Stimulated activated CD4-positive, alpha-beta T cell treated with anti-CD3 and anti-CD28 coated beads, Interleukin-15, amount 100 ng/mL, for 24 hours (primary cell): ENCODE measurements at regions not wholly inside any gene's neighbourhood (a gene's known extent, or its start where the extent isn't known, plus 50 kb on each side); places are given as distances from the start of the nearest gene placed in this dataset.

Source experiments
- DNase-seq: peaks from one replicate; pipeline ENCODE4 v3.0.0-alpha.2; 2020

GRCh38 chr10:43863859-43864591 is 215.3 kb upstream of the ZNF32 start:
- DNase-seq = no peak

DNA sequence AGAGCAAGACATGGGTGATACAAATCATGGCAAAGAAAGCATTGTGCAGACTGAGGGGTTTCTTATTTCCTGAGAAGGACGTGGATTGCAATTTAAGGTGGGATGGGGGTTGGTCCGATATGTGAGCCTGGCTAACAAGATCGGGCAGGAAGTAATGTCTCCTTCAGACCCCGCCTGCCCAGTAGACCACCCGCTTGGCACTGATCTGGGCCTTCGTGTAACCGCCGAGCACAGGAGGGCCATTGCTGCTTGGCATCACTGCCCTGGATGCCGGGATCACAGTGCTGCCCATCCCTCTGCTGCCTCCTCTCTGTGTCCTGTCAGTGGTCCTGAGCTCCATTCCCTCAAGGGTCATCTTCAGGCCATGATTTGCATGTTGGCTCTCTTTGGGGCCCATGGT is 214.6 kb upstream of the ZNF32 start:
- no peak for DNase-seq

GRCh38 chr10:43862756-43863155 is 214.1 kb upstream of the ZNF32 start:
- no peak for DNase-seq

DNA sequence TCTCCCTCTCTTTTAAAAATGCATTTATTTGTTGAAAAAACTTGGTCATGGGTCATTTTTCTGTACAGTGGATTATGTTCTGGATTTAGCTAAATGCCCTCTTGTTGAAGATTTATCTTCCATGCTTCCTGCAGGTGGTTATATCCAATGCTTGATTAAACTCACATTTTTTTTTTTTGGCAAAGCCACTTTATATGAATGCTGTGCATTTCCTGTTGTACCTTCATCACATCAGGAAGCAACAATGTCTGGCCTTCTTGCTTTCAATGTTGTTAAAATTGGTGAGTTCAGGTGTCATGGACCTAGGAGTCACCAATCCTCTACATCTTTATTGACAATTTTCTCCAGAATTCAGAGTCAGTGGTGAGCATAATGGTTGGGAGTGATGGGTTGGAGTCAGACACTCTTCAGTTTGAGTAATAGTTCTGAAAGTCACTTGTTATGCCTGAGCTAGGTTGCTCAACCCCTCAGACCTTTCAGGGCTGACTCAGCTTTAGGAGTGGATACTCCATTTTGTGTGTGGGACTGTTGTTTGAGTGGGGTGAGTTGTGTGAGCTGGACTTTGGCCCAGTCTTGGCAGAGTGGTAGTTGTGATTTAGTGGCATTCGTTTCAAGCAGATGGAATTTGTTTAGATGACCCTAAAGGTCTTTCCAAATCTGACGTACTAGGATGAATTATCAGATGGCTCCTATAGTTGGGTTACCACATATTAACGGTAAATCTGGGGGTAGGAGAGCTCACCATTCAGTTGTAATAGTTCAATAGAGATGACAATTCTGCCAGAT is 213.5 kb upstream of the ZNF32 start:
- DNase-seq = no peak

DNA sequence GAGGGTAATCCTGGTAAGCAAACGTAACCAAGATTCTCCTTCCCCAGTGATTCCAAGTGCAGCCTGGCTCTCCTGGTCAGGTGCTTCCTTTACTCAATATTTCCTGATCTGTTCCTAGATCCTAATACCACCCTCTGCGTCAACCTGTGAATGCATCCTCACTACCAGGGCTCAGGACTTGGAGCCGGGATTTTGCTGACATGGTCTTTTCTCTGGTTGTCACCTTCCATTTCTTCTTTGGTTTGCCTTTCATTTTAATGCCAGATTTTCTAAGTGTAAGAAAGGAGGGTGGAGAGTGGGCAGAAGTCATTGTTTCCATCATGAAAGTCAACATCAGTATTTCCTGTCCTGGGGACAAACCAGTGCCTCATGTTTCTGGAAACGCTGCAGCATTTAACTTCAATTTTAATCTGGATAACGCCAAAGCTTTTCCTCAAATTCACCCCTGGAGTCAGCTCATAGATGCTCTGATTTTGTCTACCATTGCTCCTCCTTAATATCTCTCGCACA is 210.4 kb upstream of the ZNF32 start:
- no peak for DNase-seq

GRCh38 chr10:43857931-43858315 is 209.2 kb upstream of the ZNF32 start:
- DNase-seq = no peak

DNA sequence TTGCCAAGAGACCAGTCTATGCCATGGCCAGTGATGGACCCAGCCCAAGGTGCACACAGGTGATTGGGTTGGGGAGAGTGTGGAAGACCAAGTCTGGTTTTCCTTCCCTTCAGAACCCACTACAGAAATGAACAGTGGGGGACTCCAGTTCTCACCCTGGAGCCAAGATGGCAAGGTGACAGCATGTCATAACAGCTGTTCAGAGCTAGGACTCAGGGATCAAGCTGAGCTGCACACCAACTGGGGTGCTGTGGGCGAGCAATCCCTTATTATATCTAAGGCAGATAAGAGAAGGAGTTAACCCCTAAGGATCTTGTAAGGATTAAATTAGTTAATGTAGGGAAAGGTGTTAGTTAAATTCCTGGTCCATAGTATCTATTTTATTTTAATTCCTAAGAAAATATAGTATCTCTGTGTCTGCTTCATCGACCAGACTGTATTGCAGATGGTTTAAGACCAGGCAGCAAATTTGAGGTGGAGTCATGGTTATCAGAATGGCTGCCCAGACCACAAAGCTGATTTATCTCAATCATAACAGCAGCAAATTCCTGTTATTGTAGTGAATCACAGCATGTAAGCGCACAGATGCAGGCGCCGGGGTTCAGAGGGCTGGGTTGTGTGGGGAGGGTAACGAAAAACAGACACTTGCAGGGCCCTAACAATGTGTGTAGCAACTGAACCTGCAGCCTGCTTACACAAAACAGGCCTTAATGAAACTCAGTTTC is 208.7 kb upstream of the ZNF32 start:
- no peak for DNase-seq

GRCh38 chr10:43856299-43856698 is 207.6 kb upstream of the ZNF32 start:
- DNase-seq = no peak

- DNase-seq = no peak
Measured at GRCh38 chr10:43855667-43856210, 207.1 kb upstream of the ZNF32 start.

DNA sequence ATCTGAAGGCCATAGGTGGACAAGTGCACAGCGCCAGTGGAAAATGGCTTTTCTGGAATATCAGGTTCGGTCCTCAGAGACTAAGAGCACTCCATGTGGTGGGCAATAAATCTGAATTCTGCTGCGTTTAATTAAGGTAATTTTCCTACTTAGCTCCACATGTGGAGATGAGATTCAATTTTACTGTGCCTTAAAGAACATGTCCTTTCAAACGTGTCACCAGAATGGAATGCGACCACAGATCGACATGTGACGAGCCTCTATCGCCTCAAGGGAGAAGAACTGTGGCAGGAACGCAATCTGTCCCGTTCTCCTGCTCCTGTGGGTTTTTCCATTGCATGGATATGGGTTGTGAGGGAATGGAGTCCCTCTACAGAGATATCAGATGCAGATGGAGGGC is 205.3 kb upstream of the ZNF32 start:
- DNase-seq = no peak

DNA sequence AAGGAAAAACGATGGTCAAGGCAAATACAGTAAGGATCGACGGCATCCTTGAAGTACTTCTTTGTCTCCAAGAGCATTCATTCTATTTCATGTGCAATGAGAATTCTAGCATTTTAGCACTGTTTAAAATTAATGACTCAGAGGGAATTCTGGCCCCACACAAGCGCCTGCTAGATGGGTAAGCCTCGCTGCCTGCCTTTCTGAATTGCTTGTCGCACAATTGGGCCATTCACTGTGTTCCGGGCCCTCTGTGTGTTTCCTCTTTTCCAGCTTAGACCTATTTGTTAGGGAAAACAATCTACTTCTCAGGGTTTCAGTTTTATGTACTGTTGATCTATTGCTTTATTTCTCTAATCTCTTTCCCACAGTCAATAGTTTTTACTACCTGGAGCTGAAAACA is 204.7 kb upstream of the ZNF32 start:
- no peak for DNase-seq

GRCh38 chr10:43852644-43853214 is 204.0 kb upstream of the ZNF32 start:
- no peak for DNase-seq

GRCh38 chr10:43852149-43852548 is 203.5 kb upstream of the ZNF32 start:
- DNase-seq = no peak

DNA sequence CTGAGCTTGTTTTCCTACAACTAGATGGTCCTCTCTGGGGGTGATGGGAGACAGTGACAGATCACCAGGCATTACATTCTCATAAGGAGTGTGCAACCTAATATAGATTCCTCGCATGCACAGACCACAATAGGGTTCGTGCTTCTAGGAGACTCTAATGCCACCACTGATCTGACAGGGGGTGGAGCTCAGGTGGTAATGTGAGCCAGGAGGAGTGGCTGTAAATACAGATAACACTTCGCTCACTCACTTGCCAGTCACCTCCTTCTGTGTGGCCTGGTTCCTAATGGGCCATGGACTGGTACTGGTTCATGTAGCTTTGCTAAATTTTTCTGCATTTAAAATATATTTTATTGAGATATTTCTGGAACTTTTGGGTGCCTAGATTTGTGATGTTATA is 202.3 kb upstream of the ZNF32 start:
- no peak for DNase-seq

DNA sequence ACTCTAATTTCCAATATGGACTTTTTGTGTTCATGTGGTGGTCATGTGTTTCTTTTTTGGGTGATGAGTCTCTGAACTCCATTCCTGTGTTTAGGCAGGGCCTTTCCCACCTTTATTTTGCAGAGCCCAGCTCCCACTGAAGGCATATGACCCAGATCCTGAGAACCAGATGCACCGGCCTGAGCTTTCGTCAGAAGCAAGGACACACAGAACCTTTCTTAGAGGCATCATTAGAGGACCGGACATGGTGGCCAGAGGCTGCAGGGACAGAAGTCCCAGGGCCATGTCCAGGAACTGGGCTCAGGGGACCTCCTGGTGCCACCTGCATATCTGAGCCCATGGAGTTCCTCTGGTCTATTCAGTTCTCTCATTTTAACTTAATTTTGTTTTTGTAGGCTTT is 200.9 kb upstream of the ZNF32 start:
- no peak for DNase-seq

- DNase-seq = no peak
Measured at GRCh38 chr10:43846968-43847367, 198.3 kb upstream of the ZNF32 start.

GRCh38 chr10:43846187-43846680 is 197.6 kb upstream of the ZNF32 start:
- DNase-seq = peak; percentile 65

DNA sequence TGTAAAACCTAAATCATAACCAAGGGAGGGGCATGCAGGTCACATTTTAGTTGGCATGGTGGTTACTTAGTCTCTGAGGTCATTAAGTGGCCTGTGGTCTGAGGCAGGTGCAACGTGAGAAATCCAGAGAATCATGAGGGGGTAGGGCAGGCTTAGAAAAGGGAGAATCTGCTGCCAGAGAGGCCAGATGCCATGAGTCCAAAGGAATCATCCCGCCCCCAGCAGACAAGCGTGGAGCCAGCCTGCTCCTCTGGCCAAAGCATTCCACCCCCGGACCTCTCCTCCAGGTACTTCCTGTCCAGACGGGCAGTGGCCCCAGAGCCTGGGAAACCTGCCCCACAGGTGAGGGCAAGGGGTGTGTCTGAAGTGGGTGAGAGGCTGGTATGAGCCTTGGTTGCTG is 196.4 kb upstream of the ZNF32 start:
- DNase-seq = no peak

GRCh38 chr10:43844221-43844620 is 195.5 kb upstream of the ZNF32 start:
- no peak for DNase-seq

DNA sequence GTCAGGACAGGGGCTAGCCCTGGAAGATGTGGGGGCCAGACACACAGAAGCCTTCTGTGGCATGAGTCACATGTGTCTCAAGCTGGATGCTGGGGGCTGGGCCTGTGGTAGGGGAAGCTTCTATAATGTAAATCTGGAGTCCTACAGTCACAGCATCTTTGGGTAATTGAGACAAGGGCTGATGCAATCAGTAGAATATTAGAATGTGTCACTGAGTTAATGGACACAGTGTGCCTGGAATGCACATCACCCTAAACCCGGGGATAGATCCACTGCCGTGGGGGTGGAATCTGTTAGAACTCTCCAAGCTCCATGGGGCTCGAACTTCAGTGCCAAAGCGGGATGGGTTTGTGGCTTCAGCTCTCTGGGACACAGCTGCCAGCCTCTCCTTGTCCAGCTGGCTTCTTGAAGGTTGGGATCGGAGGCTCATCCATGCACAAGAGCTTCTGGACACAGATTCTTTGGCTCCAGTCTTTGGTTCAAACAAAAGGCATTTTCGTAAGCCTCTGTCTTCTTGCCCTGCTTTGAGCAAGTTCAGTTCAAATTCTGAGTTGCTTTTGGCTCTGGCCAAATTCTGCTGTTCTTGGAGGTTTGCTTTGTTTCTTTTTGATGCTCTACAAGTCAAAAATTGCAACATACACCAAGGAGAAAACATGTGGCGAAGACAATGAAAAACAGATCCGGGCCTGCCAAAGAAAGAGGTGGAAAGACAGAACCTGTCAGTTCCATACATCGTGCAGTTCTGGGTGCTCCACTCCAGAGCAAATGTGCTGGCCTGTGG is 194.8 kb upstream of the ZNF32 start:
- DNase-seq = no peak

DNA sequence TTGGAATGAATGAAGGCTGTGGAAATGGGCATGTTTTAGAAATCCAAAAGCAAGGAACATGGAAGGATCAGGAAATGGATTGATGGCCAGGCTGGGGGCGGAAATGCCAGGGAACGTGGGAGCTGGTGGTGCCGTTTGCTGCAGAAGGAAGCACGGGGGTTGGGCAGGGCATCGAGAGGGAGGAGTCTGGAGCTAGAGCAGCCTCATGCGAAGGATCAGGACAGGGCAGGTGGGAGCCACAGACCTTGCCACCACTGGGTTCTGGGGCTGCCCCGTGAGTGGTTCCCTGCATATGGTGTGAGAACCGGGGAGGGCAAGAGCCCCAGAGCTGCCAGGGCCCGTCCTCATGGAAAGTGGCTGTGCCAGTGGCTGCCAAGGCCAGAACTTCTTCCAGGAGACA is 193.8 kb upstream of the ZNF32 start:
- DNase-seq = no peak

- no peak for DNase-seq
Measured at GRCh38 chr10:43842072-43842471, 193.4 kb upstream of the ZNF32 start.
